Rectal smooth muscle tissue (tissue), 1 donor: ENCODE measurements at regions not wholly inside any gene's neighbourhood (a gene's known extent, or its start where the extent isn't known, plus 50 kb on each side); places are given as distances from the start of the nearest gene placed in this dataset.

ENCODE experiments used
- H3K27ac ChIP-seq: one replicate; pipeline ENCODE4 v1.7.0; 2013; ENCODE audit warnings: low read depth, low read length, inconsistent platforms
- H3K27me3 ChIP-seq: one replicate; pipeline ENCODE4 v1.7.0; 2013; ENCODE audit warnings: low read length; ENCODE audit not compliant: control insufficient read depth, insufficient read depth
- H3K36me3 ChIP-seq: one replicate; pipeline ENCODE4 v1.7.0; 2013; ENCODE audit warnings: low read length; ENCODE audit not compliant: control insufficient read depth, insufficient read depth
- H3K4me1 ChIP-seq: one replicate; pipeline ENCODE4 v1.7.0; 2013; ENCODE audit warnings: low read length; ENCODE audit not compliant: control insufficient read depth, insufficient read depth
- H3K4me3 ChIP-seq: one replicate; pipeline ENCODE4 v1.7.0; 2013; ENCODE audit warnings: low read length
- H3K9ac ChIP-seq: one replicate; pipeline ENCODE4 v1.7.0; 2013; ENCODE audit warnings: low read length

- Histone ChIP-seq H3K27ac (no peak overlapping the region), H3K27me3 (no peaks in the 10 kb centered on the region), H3K36me3 (no peaks in the 10 kb centered on the region), H3K9ac (no peak overlapping the region), H3K4me3 (no peak overlapping the region), H3K4me1 (no peaks in the 10 kb centered on the region)
These were observed 110.2 kb downstream of the VAPA start for GRCh38 chr18:10023853-10024570.

GRCh38 chr18:10025711-10026670, 112.2 kb downstream of the VAPA start:
- no peak overlapping the region for H3K9ac ChIP-seq
- H3K27me3 ChIP-seq = no peaks in the 10 kb centered on the region
- no peaks in the 10 kb centered on the region for H3K36me3 ChIP-seq
- H3K27ac ChIP-seq = no peak overlapping the region
- H3K4me3 ChIP-seq = no peak overlapping the region
- no peaks in the 10 kb centered on the region for H3K4me1 ChIP-seq

GRCh38 chr18:10027031-10027430, 113.2 kb downstream of the VAPA start:
- Histone ChIP-seq H3K27ac (no peak overlapping the region), H3K9ac (no peak overlapping the region), H3K4me1 (no peaks in the 10 kb centered on the region), H3K27me3 (no peaks in the 10 kb centered on the region), H3K36me3 (no peaks in the 10 kb centered on the region), H3K4me3 (no peak overlapping the region)

- Histone ChIP-seq H3K27me3 (no peaks in the 10 kb centered on the region), H3K4me3 (no peak overlapping the region), H3K4me1 (no peaks in the 10 kb centered on the region), H3K9ac (no peak overlapping the region), H3K36me3 (no peaks in the 10 kb centered on the region), H3K27ac (no peak overlapping the region)
These were observed 113.6 kb downstream of the VAPA start for GRCh38 chr18:10027461-10027860.

- Histone ChIP-seq H3K4me3 (no peak overlapping the region), H3K27ac (no peak overlapping the region), H3K36me3 (no peaks in the 10 kb centered on the region), H3K9ac (no peak overlapping the region), H3K4me1 (no peaks in the 10 kb centered on the region), H3K27me3 (no peaks in the 10 kb centered on the region)
These were observed 115.9 kb downstream of the VAPA start for GRCh38 chr18:10029711-10030110.

GRCh38 chr18:10030816-10031541, 117.2 kb downstream of the VAPA start:
- H3K27ac ChIP-seq = no peak overlapping the region
- H3K27me3 ChIP-seq = no peaks in the 10 kb centered on the region
- H3K4me3 ChIP-seq = no peak overlapping the region
- no peak overlapping the region for H3K9ac ChIP-seq
- no peaks in the 10 kb centered on the region for H3K4me1 ChIP-seq
- no peaks in the 10 kb centered on the region for H3K36me3 ChIP-seq

- Histone ChIP-seq H3K36me3 (no peaks in the 10 kb centered on the region), H3K4me1 (no peaks in the 10 kb centered on the region), H3K4me3 (peak overlapping the region; percentile 15), H3K9ac (no peak overlapping the region), H3K27me3 (no peaks in the 10 kb centered on the region), H3K27ac (no peak overlapping the region)
These were observed 118.7 kb downstream of the VAPA start for GRCh38 chr18:10032331-10033015.

GRCh38 chr18:10033016-10033399, 119.2 kb downstream of the VAPA start:
- no peaks in the 10 kb centered on the region for H3K36me3 ChIP-seq
- H3K27ac ChIP-seq = no peak overlapping the region
- H3K4me3 ChIP-seq = no peak overlapping the region
- no peaks in the 10 kb centered on the region for H3K4me1 ChIP-seq
- no peaks in the 10 kb centered on the region for H3K27me3 ChIP-seq
- no peak overlapping the region for H3K9ac ChIP-seq

GRCh38 chr18:10035281-10035991, 121.6 kb downstream of the VAPA start:
- H3K9ac ChIP-seq = no peak overlapping the region
- no peaks in the 10 kb centered on the region for H3K36me3 ChIP-seq
- no peaks in the 10 kb centered on the region for H3K27me3 ChIP-seq
- no peak overlapping the region for H3K27ac ChIP-seq
- peaks cover 4% of the 10 kb centered on the region for H3K4me1 ChIP-seq
- no peak overlapping the region for H3K4me3 ChIP-seq

- H3K27me3 ChIP-seq = no peaks in the 10 kb centered on the region
- no peaks in the 10 kb centered on the region for H3K36me3 ChIP-seq
- peaks cover 6% of the 10 kb centered on the region for H3K4me1 ChIP-seq
- no peak overlapping the region for H3K27ac ChIP-seq
- H3K9ac ChIP-seq = no peak overlapping the region
- no peak overlapping the region for H3K4me3 ChIP-seq
These were observed 122.7 kb downstream of the VAPA start for GRCh38 chr18:10036479-10036878.

- no peak overlapping the region for H3K4me3 ChIP-seq
- no peaks in the 10 kb centered on the region for H3K27me3 ChIP-seq
- H3K4me1 ChIP-seq = peaks cover 6% of the 10 kb centered on the region
- no peak overlapping the region for H3K27ac ChIP-seq
- no peak overlapping the region for H3K9ac ChIP-seq
- no peaks in the 10 kb centered on the region for H3K36me3 ChIP-seq
These were observed 123.4 kb downstream of the VAPA start for GRCh38 chr18:10037181-10037580.
